ENCODE measurements at regions not wholly inside any gene's neighbourhood (a gene's known extent, or its start where the extent isn't known, plus 50 kb on each side); places are given as distances from the start of the nearest gene placed in this dataset.

DNA sequence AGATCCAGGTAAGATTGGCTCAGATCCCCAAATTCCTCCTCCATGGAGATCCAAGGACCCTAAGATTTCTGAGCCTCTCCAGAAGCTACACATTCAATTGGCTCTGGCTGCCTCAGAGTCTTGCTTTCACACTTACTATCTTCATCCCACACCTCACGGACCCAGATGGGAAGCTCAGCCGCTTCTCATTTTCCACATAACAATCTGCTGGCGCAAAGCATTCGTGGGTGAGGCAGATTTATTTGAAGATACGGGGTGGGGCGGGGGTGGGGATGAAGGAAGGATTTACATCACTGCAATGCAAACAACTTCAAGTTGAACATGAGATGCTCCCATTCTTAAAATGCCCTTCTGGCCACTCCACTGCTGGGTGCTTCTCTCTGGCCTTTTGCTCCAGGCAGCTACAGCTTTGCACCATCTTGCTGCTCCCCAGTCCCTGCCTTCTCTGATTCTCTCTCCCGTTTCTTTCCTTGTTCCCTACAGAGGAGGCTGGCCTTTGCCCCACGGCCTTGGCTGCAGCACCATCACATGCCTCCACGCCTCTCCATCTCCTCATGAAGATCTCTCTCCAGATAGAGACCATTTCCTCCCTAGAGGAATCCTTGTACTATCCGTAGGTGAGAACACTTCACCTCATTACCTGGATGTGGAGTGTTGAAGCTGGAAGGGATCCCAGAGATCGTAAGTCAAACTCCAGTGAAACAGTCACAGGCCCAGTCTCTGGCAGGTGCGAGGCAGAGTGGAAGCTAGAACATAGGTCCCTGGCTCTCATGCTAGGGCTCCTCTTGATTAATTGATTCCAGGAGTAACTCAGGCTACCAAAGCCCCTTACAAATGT is 175.9 kb downstream of the RPLP1 start:
- DNase-seq, result no peak

DNA sequence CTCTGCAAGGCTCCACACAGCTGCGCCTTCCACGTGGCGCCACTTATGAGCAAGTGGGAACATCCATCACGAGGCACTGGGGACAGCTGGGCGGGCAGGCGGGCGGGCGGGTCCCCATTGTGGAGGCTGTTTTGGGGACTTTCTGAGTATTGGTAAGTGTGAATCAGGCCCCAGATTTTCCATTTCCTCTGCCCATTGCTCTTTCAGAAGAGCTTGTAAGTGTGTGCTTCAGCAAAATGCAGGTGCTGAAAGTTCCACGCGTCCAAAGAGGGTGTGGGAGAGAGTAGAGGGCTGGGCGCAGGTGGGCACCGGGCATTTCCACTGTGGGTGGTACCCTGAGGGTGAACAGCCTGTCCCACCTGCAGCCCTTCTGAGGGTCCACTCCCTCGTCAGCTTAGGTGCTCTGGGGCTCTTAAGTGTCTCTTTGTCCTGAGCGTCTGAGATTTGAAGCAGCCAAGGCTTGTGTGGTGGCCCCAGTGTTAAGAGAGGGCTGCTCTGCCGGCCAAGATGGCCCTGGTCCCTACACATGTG is 177.1 kb downstream of the RPLP1 start:
- no peak for DNase-seq

DNA sequence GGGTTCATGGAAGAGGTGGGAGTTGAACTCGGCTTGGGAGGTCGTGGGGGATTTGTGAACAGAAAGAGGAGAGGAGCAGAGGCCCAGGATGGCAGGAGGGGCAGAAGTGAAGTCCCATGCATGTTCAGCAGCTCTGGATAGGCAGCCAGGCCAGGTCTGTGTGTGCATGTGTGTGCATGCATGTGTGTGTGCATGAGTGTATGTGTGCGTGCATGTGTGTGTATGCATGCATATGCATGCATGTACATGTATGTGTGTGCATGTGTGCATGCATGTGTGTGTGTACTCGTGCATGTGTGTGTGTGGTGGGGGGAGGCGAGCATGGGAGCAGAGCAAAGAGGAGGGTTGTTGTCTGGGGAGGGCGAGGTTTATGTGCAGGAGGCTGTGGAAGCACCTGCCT is 178.4 kb downstream of the RPLP1 start:
- DNase-seq, result no peak

DNA sequence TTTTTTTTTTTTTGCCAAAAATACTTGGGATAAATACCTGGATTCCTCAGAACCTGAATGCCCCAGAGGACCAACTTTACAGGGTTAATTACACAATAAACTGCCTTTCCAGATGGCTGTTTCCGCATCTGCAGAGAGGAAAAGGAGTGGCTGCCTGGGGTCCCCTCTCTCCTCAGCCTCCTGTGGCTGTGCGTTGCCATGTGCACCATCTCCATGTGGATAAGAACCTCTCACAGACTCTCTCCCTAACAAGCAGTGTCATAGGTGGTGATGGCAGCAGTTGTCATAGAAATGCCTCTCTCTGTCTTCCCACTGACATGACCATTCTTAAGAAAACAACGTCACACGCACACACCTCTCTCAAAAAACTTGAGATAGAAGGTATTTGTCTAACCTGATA is 179.4 kb downstream of the RPLP1 start:
- DNase-seq, result no peak

DNA sequence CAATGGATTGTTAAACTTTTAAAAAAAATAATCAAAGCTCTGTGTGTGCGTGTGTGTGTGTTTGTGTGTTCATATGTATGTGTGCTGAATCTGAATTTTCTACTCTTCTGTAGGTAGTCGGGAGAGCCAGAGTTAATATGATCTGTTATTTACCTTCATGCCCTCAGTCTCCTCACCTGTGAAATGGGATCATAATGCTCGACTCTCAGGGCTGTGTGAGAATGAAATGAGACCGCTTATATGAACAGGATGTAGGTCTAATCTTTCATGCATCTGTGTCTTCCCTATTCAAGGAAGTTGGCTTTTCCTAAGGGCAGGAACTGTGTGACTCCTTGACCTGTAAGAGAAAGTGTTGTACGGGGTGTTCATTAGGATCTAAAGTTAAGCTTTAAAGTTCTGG is 182.2 kb downstream of the RPLP1 start:
- no peak for DNase-seq

DNA sequence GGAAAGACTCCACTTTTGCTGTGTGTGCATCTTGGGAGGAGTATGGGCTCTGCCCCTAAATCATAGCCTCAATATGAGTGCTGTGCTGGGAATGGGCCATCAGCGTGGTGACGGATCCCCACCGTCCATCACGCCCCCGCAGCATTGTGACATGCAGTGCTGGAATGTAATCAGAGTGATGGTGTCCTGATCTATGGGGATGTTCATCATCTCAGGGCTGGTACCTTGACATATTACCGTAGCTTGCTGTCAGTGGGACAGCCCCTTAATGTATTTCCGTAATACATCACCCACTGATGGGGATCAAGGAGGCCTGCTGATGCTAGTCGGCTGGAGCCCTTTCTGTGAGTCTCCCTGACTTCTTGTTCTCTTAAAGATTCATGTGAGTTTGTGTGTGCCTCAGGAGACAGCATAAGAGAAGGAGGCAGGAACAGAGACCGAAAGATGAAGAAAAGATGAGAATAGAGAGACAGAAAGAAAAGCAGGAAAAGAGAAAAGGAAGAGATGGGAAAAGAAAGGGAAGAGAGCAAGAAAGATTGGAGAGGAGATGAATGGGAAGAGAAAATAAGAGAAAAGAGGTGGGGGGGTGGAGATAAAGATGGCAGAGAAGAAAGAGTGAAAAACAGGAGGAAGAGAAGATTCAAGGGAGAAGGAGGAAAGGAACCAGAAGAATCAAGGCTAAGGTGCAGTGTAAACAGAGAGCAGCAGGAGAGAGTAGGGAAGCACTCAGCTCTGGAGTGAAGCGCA is 183.7 kb downstream of the RPLP1 start:
- no peak for DNase-seq

DNA sequence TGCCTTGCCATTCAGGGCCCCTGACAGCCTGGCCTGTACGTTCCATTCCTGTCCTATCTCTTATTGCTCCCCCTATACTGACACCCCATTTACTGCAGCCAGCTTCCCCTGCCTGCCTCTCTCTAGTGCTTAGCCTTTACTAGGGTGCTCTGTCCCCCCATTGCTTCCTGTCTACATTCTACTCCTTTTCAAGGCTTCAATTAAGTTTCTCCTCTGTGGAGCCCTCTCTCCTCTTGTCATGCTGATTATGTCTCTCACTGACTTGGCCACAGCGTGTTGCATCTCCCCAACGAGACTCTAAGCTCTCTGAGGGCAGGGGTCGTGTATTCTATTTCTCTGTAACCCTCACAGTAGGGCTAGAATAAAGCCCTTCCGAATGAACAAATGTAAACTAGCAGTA is 185.2 kb downstream of the RPLP1 start:
- no peak for DNase-seq

DNA sequence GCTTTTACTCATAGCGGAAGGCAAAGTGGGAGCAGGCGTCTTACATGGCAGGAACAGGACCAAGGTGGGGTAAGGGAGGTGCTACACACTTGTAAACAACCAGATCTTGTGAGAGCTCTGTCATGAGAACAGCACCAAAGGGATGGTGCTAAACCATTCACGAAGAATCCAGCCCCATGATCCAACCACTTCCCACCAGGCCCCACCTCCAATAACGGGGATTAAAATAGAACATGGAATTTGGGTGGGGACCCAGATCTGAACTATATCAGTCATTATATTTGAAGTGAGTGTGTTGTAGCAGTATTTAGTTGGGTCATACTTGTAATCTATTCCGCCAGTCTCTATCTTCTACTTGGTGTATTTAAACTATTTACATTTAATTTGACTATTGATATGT is 190.9 kb downstream of the RPLP1 start:
- no peak for DNase-seq

DNA sequence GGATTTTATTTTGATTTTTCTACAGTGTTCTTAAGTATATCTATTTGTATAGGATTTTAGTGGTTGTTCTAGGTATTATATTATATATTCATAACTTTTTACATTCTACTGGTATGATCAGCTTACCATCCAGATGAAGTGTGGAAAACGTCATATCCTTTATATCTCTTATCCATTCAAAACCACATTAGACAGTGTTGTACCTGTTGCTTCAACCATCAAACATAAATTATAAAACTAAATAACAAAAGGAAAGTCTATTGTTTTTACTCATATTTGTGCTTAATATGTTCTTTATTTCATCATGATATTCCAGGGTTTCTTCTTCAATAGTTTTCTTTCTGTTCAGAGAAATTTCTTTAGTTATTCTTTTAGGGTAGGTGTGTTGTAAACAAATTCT is 191.4 kb downstream of the RPLP1 start:
- no peak for DNase-seq

DNA sequence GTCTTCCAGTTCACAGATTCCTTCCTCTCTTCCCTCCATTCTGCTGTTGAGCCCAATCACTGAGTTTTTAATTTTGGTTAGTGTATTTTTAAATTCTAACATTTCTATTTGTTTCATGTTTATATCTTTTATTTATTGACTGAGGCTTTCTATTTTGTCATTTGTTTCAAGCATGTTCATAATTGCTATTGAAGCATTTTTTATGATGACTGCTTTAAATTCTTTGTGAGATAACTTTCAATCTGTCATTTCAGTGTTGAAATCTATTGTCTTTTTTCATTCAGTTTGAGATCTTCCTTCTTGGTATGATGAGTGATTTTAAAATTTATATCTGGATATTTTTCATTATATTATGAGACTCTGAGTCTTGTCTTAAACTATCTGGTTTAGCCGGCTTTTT is 192.3 kb downstream of the RPLP1 start:
- no peak for DNase-seq

DNA sequence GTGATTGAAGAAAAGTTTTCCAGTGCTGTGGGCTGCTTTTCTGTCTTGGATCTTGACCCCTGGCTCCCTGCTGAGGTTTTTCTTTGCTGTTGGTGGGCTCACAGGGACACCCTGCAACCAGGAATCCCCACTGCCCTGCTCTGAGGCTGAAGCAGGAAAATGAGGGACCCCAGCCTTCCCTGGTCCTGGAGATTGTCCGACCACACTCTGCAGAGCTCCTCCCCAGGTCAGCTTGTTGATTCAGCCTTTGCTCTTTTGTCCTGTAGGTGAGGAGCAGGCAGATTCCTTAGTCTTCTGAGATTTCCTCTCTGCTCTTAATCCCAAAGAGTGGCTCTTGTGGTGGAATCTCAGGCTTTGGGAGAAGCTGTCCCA is 194.5 kb downstream of the RPLP1 start:
- no peak for DNase-seq

DNA sequence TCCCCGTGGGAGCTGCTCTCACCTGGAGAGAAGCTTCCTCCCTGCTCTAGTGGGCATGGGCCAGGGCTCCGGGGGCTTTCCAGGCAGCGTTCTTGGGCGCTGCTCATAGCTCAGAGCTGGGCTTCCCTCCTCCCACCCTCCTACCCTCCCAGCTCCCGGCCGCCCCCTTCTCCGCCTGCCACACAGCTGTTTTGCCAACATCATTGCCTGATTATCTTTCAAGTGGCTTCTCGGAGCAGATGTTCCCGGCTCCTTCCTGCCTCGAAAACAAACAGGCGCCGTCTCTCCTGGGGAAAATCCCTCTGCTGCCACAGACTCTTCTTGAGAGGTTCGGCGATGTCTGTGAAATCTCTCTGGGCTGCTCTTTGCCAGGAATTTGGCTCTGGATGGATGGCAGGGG is 195.6 kb downstream of the RPLP1 start:
- DNase-seq, result no peak

DNA sequence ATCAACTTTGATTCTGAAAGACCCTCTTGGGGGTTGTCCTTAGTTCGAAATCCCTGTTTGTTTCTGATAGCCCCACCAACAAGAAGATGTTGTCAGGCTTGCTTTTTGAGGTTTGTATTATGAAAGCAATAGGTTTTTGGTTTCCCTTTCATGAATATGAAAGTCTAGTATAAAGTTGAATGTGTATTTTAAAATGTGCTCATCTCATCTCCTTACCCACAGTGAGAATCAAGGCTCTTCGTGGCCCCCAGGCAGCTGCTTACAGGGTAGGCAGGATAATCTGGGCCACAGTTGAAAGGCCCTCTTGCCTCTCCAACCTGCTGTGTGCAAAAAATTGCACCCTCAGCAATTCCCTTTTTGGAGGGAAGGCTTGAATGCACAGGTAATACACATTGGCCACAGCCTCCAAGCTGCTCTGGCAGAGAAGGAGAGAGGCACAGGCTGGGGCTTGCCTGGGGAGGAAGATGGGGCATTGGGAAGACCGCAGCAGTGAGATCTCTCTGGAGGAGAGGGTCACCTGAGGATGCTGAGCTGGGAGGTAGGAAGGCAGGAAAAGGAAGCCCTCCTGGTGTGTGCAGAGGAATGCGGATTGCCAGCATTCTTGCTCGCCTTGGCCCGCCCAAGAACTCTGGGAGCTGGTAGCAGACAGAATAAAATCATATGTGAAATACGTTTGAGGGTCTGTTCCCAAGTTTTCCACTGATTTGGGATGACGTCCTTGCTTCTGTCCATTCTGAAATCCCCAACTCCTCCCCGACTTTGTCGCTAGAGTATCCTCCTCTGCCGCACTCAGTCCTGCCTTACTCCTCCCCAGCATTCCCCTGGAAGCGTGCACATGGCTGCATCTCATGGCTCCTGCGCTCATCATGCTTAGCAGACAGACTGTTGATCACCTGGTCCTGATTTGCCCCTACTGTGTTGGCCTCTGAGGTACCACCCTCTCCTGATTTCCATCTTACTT is 196.4 kb downstream of the RPLP1 start:
- no peak for DNase-seq

DNA sequence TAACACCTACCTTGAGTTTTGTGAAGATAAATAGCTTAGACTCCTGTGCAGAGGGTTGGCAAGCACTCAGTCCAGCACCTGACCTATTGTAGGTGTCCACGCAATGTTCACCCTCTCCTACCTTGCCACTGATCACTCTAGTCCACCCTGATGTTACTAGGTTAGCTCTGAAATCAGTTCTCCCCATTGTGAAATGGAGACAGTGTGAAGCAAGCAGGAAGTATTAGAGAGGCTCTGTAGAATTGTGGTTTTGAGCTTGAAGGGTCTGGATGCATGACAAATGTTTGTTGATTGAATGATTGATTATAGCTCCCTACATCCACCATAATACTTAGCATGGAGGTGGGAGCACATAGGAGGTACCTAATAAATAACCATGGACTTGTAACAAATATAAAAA is 199.7 kb downstream of the RPLP1 start:
- no peak for DNase-seq

DNA sequence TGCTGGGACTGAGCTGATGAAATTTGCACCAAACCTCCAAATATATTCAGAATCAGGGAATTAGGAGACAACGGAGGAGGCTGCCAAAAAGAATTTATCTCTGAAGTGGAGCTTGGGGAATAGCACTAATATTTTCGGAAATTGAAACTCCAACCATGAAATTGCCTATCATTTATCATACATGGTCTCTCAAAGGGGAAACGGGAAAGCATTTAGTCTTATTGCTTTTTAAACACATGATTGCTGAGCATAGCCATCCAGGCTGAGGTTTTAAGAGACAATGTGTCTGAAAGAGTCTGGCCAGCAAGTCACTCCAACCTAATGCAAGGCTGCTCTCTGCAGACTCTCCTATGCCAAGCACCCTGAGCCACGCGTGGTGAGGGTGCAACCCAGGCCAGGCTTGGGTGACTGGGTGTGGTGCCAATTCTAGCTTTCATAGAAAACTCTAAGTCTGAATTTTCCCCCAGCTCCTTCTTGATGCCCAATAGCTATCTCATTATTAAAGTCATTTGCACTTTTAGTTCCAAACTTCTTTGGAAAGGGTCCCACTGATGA is 200.2 kb downstream of the RPLP1 start:
- no peak for DNase-seq

DNA sequence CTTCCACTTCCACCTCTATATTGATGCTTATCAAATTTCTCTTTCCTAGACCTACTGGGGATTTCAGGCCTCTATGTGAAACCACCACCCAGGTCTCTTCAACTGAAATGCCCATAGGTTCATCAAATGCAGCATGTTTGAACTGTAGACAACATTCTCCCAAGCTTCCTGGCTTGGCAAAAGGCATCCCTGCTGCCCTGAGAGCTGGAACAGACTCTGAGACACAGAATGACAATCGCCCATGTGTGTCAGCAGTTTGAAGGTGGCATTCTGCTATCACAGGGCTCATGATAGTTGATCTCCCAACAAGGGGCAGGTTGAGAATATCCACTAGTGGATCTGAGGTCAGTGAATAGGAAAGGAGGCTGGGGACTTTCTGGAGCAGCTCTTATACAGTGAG is 200.7 kb downstream of the RPLP1 start:
- DNase-seq, result no peak

DNA sequence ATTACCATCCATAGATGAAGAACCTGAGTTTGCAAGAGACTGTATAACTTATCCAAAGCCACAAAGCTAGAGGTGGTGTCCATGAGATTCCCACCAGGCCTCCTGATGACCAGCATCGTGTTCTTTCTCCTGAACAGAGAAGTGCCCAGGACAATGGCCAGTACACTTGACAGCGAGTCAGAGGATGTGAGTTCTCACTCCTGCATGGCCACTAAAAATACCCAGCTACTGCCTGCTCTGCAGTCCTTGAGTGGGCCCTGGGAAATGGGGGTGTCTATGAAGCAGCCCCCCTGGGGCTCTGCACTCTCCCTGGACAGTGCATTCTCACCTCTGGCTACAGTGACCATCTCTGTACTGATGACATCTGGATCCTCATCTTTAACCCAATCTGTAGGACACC is 201.2 kb downstream of the RPLP1 start:
- no peak for DNase-seq

DNA sequence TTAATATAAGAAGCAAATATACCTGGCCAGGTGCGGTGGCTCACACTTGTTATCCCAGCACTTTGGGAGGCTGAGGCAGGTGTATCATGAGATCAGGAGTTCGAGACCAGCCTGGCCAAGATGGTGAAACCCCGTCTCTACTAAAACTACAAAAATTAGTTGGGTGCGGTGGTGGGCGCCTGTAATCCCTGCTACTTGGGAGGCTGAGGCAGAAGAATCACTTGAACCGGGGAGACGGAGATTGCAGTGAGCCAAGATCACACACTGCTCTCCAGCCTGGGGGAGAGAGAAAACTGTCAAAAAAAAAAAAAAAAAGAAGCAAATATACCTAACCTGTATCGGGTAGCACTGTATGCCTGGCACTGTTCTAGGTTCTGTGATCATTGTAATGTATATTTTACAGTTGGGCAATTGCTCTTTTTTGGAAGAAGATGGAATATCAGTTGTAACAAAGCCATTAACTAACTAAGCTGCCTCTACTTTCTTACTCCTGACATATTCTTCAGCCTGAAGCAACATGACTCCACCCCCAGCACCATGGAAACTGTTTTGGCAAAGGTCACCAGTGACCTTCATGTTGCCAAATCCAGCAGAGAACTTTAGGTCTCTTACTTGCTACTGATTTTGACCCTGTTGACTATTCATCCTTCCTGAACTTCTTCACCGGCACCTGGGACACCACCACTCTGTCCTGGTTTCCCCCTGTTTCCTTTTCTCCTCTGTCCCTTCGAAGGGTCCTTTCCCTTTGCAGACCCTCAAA is 203.8 kb downstream of the RPLP1 start:
- DNase-seq, result no peak

DNA sequence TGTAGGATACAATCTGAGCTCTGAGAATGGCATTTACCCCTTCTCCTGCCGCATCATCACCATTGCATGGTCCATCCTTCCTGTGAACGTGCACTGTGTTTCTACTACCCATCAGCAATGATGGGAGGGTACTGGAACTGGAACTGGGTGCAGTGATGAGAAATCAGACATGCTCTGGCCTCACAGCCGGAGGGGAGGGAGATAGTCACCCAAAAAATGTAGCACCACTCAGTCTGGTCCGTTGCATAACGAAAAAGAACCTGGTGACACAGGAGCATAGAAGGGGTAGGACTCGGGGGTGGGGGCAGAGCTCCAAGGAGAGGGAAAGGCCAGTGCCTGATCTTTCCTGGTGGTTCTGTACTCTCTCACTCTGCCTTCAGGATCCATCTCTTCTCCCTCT is 205.0 kb downstream of the RPLP1 start:
- no peak for DNase-seq

DNA sequence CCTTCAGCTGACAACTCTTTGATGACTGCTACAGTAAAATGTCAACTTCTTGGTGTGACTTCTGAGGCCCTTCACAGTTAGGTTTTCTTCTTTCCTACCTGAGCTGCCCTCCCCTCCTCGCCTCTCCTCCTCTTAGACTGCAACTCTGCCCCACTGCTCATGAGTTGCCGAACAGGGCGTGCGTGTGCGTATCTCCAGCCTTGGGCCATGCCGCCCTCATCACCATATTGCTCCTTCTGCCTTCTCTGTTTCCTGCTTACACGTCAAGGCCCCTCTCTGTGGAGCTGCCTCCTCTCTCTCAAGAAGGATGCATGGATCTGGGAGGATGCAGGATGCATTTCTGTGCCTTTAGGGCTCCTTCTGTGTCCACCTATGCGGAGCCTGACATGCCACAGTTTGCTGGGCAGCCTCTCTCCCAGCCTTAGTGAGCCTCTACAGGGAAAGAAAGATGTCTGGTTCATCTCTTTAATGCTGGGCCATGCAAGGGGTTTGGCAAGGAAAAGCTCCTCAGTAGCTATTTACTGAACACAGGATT is 205.9 kb downstream of the RPLP1 start:
- no peak for DNase-seq

DNA sequence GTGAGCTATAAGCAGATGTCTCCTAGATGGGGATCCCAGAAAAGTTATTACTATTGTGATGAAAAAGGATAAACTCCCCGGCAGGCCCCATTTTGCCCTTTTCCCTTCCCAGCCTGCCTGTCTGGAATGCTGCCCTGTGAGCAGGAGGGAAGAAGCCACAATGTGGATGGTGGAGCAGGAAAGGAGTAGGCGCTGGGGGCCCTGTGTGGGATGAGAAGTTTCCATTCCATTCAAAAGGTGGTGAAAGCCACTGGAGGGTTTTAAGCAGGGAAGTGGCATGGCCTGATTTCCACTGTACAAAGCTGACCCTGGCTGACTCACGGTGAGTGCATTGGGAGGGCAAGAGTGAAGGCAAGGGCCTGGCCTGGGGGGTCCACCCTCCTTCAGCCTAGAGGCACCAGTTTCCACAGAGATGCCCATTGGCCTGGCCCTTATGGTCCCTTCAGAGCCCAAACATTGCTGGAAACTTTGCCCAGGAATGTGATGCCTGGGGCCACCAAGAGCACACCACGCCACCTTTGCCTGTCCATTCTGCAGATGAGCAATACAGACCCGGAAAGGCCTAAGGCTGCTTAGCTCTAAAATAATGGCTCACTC is 206.9 kb downstream of the RPLP1 start:
- DNase-seq, result no peak

Measured in SHP77 (cell line).